HG03521 (cell line): ENCODE measurements at regions not wholly inside any gene's neighbourhood (a gene's known extent, or its start where the extent isn't known, plus 50 kb on each side); places are given as distances from the start of the nearest gene placed in this dataset.
"Not testable (repeated sequence)": the region's sequence is repeated elsewhere in the genome, so short reads cannot be mapped to it uniquely, and the experiment has no call there.

Experiments used
- ATAC-seq: cut with Tn5 transposase; IDR thresholded peaks from one replicate; pipeline ENCODE4 v1.9.1; 2021; ENCODE audit warnings: mild to moderate bottlenecking, moderate library complexity; ENCODE audit not compliant: unreplicated experiment

- ATAC-seq = no peak
Observed at GRCh38 chr7:109577265-109577664, 1007.6 kb downstream of the DNAJB9 start.

GRCh38 chr7:109579901-109580300 lies 1010.2 kb downstream of the DNAJB9 start:
- ATAC-seq = no peak

DNA sequence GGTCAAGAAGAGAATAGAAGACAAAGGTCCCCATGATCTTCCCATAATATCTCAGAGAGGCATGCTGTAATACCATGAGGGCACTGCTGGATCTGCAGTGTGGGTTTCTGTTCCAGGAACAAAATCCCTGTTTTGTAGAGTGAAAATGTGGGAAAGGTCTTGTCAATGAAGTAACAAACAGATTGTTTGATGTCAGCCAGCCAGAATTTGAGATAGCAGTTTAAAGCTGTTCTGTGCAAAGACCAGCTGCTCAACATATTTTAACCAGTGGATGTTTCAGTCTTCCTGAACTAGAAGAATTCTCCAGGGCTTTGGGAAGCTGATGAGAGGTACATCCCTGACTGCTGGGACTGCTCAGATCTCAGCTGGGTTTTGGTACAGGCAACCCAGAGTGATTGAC lies 1012.5 kb downstream of the DNAJB9 start:
- no peak for ATAC-seq

- ATAC-seq = not testable (repeated sequence)
Observed at GRCh38 chr7:109596948-109597347, 1027.3 kb downstream of the DNAJB9 start.

DNA sequence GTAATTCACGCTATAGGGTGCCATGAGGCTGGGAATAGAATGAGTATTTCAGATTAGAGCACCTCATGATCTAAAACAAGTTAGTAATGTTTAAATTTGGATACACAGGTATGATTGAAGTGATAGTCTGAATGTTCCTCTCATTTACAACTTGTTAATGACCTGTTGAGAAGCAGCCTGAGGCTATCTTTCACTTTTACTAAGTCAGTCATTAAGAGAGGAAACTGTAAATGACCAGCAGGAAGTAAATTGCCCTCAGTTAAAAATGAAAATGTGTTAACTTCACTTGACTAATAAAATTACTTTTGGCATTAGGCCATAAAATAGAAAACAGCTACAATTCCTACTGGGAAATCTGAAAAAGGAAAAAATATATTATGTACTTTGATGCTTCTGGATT lies 1042.0 kb downstream of the DNAJB9 start:
- ATAC-seq = no peak

DNA sequence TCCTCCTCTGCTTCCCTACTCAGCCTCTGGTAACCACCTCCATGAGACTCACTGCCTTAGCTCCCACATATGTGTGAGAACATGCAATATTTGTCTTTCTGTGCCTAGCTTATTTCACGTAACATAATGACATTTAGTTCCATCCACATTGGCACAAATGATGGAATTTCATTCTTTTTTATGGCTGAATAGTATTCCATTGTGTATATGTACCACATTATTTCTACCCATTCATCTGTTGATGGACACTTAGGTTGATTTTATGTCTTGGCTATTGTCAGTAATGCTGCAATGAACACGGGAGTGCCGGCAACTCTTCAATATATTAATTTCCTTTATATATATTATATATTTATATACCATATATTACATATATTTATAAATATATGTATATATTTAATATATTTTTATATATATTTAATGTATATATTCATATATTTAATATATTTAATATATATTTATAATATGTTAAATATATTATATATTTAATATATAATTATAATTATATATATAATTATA lies 1046.9 kb downstream of the DNAJB9 start:
- no peak for ATAC-seq

- ATAC-seq = no peak
Observed at GRCh38 chr7:109622320-109622719, 1052.6 kb downstream of the DNAJB9 start.

- not testable (repeated sequence) for ATAC-seq
Observed at GRCh38 chr7:109632890-109633289, 1063.2 kb downstream of the DNAJB9 start.

DNA sequence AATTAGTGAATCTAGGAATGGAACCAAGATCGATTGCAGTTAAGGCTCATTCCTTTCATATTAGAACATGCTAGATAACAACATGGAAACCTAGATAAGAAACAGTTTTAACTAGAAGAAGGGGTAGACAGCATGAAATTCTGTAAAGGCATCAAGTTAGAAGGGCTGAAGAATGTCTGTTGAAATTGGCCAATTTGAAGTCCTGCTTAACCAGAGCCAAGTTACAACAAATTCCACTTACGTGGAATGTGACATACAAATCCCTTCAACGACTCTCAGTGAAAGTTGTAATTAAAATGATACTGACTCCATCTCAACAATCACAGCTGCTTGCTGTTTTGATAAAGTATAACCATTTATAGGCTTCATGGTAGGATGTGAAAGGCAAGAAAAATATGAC lies 1065.7 kb downstream of the DNAJB9 start:
- no peak for ATAC-seq

DNA sequence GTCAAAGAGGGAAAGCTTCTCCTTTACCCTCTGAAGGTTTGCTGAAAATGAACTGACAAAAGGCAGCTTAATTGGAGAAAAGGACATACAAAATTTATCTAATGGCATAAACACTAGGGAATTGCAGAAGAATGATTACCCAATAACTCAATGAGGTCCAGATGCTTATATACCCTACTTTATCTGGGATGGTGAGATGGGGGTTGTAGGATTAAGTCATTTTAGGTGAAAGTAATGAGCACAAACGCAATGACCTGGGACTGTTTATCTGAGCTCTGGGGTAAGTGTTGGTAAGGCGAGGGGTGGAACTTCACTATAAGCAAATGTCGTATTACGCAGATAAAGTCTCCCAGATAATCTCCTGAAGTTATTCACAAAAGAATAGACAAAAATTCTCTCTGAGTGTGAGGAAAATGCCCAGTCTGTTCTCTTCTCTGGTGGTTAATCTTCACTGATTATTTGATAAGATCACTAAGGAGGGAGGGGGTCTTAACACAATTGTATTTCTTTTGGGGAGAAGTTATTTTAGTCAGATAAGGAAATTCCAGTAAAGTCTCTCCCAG lies 1067.8 kb downstream of the DNAJB9 start:
- no peak for ATAC-seq

- ATAC-seq = no peak
Observed at GRCh38 chr7:109638321-109638720, 1068.6 kb downstream of the DNAJB9 start.

DNA sequence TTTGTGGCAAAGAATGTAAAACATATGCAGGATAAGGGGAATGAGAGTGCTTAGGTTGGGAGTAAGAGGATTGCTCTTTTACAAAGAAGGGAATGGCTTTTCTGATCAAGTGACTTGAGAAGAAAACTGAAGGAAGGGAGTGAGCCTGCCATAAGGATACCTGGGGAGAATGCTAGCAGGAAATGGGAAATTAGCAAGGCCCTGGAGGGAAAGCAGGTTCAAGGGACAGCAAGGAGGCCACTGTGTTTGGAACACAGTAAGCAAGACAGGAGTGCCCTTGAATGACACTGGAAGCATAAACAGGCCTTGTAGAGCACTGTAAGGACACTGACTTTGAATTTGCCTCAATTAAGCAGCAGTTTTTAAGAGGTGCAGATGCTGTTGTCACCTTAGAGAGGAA lies 1069.9 kb downstream of the DNAJB9 start:
- ATAC-seq = no peak

DNA sequence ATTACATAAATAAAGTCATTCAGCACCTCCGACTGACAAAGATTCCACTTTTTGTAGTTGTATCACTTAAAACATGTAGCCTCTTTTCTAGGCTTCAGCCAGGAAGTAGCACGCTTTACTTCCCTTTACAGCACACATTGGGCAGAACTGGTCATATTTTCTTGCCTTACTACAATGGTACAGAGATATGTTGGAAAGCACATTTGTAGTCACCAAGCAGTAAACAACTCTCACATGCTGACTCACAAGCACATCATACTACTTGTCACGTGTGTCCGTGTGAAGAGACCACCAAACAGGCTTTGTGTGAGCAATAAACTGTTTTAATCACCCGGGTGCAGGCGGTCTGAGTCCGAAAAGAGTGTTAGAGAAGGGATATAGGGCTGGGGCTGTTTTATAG lies 1071.8 kb downstream of the DNAJB9 start:
- no peak for ATAC-seq

- no peak for ATAC-seq
Observed at GRCh38 chr7:109646124-109646523, 1076.5 kb downstream of the DNAJB9 start.

- not testable (repeated sequence) for ATAC-seq
Observed at GRCh38 chr7:109646594-109646993, 1076.9 kb downstream of the DNAJB9 start.

- not testable (repeated sequence) for ATAC-seq
Observed at GRCh38 chr7:109647263-109647662, 1077.6 kb downstream of the DNAJB9 start.

DNA sequence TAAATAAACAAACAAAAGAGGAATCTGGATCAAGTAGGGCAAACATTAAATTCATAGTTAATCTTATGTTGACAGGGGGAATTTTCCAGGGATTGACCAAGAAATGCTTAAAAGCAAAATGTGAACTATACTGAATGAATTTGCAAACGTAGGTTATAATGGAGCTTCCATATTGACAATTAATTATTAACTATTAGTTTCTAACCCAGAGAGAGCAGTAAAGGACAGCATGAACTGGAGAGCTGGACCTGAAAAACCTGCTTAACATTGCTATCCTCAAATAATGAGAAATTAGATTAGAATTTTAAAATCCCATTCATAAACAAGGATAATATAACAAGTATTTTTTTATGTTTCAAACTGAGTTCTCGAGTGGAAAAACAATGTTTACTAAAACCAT lies 1089.6 kb downstream of the DNAJB9 start:
- ATAC-seq = no peak

DNA sequence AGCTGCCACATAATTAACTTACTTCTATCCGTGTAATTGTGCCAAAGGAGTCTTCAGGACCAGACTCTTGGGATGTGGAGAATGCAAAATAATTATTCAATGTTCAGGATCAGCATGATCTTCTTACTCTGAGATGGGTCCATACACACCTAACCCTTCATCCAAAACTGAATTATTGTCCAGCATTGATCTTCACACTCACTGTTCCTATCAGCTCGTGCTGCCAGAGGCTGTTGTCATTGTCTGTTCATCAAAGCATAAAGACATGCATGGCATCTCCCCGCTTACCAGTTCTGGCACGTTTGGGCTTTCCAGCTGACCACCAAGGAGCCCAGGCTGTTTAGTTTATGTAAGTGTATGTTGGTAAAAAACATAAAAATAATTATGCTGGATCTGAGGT lies 1090.7 kb downstream of the DNAJB9 start:
- no peak for ATAC-seq

GRCh38 chr7:109663806-109664205 lies 1094.1 kb downstream of the DNAJB9 start:
- no peak for ATAC-seq

- not testable (repeated sequence) for ATAC-seq
Observed at GRCh38 chr7:109687269-109687668, 1117.6 kb downstream of the DNAJB9 start.

- ATAC-seq = not testable (repeated sequence)
Observed at GRCh38 chr7:109692613-109693012, 1122.9 kb downstream of the DNAJB9 start.

- no peak for ATAC-seq
Observed at GRCh38 chr7:109694149-109695071, 1124.7 kb downstream of the DNAJB9 start.
